A549 (cell line): ENCODE measurements at regions not wholly inside any gene's neighbourhood (a gene's known extent, or its start where the extent isn't known, plus 50 kb on each side); places are given as distances from the start of the nearest gene placed in this dataset.

Experiments used
- CBX8 ChIP-seq: fragments of 200-600 bp; sonication (generic); IDR thresholded peaks from 2 replicates; pipeline ENCODE4 v1.6.1; 2016
- CTCF ChIP-seq: fragments of >200 bp; sonication (Bioruptor Twin); formaldehyde crosslinking; IDR thresholded peaks from 3 replicates; pipeline ENCODE4 v1.5.1; 2016
- EHMT2 ChIP-seq: fragments of 200-600 bp; sonication (generic); IDR thresholded peaks from 2 replicates; pipeline ENCODE4 v1.6.1; 2016; ENCODE audit warnings: antibody characterized with exemption, low read depth, mild to moderate bottlenecking, moderate library complexity
- ELK1 ChIP-seq: fragments of 150-350 bp; IDR thresholded peaks from 2 replicates; pipeline ENCODE4 v1.6.1; 2014; ENCODE audit warnings: low read depth, mild to moderate bottlenecking, low read length
- EP300 ChIP-seq, 2 experiments: fragments of >200 bp; sonication (Bioruptor Twin); formaldehyde crosslinking; IDR thresholded peaks; 2 replicates in 1 of 2; 3 replicates in 1 of 2; pipeline ENCODE4 v1.6.1; 2016 to 2017
- JUN ChIP-seq, 2 experiments: fragments of >200 bp; sonication (Bioruptor Twin); formaldehyde crosslinking; IDR thresholded peaks; 2 replicates in 1 of 2; 3 replicates in 1 of 2; pipeline ENCODE4 v1.6.1; 2016 to 2017
- KDM1A ChIP-seq: fragments of 200-600 bp; sonication (generic); IDR thresholded peaks from 2 replicates; pipeline ENCODE4 v1.6.1; 2016; ENCODE audit warnings: low read depth, mild to moderate bottlenecking
- MAX ChIP-seq: IDR thresholded peaks from 2 replicates; pipeline ENCODE4 v1.6.1; 2012
- POLR2A ChIP-seq: IDR thresholded peaks from 2 replicates; pipeline ENCODE4 v1.6.1; 2012; ENCODE audit warnings: mild to moderate bottlenecking, low read length

GRCh38 chr2:14905571-14905970, 273.1 kb downstream of the LRATD1 start:
- TF ChIP-seq MAX, result no peak
- TF ChIP-seq CTCF, result no peak
- TF ChIP-seq EHMT2, result no peak
- TF ChIP-seq JUN (IDR thresholded peaks at IDR 0.05), result no peak
- TF ChIP-seq EP300 (IDR thresholded peaks at IDR 0.05), result no peak
- no peak for TF ChIP-seq ELK1
- TF ChIP-seq KDM1A, result no peak
- no peak for TF ChIP-seq CBX8
- no peak for TF ChIP-seq POLR2A
